ENCODE measurements at regions not wholly inside any gene's neighbourhood (a gene's known extent, or its start where the extent isn't known, plus 50 kb on each side); places are given as distances from the start of the nearest gene placed in this dataset.
"Not testable (repeated sequence)": the region's sequence is repeated elsewhere in the genome, so short reads cannot be mapped to it uniquely, and the experiment has no call there.

DNA sequence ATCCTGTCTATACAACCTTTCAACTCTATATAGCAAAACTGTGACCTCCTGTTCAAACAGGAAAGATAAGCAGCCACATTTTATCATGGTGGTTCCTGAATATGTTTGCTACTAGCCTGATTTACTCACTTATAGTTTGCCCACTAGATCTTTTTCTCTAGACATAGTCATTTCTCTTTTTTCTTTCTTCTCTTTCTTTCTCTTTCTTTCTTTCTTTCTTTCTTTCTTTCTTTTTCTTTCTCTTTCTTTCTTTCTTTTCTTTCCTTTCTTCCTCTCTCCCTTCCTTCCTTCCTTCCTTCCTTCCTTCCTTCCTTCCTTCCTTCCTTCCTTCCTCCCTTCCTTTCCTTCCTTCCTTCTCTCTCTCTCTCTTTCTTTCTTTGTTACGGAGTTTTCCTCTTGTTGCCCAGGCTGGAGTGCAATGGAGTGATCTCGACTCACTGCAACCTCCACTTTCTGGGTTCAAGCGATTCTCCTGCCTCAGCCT lies 142.0 kb upstream of the TBL1XR1 start:
- DNase-seq = not testable (repeated sequence)

DNA sequence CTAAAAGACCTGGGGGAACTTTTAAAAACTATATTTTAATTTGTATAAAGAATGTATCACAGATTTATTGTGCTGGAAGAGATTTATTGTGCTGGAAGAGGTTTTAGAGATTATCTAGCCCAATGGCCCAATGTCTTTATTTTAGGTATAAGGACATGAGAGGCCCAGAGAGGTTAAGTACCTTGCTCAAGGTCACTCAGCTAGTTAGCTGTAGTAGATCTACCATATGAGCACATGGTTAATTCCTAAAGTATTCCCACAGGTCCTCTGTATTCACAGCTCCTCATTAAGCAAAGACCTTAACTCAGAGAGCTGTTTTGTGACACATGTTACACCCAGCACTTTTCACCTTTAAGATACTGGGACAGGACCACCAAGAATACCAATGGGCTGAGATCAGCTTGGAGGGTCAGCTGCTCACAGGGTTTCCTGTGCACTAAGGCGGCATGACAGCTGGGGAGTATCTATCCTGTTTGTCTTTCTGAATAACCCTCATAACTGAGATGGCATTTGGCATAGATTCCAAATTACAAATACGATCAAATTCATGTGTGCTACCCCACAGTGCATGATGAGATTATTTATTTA lies 143.1 kb upstream of the TBL1XR1 start:
- no peak for DNase-seq

DNA sequence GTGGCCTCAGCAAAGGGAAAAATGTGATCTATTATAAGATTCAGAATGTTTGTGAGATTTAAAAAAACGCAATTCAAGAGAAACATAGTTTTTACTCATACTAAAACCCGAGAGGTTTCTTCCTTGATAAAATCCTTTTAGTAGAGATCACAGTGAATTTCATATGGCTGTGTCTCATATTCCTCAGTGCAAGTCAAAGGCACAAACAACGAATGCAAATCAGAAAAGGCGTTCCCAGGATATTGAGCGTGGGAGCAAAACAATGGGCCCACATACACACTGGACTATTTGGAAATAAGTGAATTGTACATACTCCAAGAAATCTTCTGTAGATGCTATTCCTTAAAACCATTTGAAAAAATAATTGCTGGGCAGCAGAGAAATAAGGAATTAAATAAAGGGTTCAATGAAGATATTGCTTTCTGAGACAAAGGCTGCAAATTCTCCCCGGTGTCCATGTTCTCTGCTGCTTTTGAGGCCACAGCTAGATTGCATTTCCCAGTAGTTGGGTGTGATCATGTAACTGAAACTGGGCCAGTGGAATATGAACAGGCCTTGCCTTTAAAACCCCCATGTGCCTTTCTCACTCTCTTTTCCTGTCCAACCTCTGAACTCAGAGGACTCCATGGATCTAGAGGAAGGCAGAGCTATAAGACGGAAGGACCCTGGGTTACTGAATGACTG lies 144.6 kb upstream of the TBL1XR1 start:
- no peak for DNase-seq

DNA sequence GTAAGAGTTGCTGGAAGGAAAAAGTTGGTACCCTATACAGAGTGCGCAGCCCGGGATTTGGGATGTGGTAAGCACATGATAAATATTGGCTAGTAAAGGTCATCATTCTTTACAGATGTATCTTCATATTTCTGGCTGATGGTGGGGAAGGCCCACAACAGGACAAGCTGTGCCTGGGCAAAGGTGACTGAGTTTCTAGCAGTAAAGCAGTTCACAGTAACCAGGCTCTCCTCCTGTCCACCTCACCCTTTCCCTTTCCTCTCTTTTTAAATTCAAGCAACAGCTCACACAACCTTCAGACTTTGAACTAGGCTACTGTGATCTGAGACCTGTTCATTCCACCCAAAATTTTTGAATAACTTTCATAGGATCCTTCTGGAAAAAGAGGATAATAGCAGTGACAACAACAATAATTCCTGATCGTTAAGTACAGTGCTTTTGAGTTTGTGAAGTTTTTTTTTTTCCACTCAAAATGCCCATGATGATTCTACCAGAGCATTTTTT lies 145.9 kb upstream of the TBL1XR1 start:
- DNase-seq = no peak

DNA sequence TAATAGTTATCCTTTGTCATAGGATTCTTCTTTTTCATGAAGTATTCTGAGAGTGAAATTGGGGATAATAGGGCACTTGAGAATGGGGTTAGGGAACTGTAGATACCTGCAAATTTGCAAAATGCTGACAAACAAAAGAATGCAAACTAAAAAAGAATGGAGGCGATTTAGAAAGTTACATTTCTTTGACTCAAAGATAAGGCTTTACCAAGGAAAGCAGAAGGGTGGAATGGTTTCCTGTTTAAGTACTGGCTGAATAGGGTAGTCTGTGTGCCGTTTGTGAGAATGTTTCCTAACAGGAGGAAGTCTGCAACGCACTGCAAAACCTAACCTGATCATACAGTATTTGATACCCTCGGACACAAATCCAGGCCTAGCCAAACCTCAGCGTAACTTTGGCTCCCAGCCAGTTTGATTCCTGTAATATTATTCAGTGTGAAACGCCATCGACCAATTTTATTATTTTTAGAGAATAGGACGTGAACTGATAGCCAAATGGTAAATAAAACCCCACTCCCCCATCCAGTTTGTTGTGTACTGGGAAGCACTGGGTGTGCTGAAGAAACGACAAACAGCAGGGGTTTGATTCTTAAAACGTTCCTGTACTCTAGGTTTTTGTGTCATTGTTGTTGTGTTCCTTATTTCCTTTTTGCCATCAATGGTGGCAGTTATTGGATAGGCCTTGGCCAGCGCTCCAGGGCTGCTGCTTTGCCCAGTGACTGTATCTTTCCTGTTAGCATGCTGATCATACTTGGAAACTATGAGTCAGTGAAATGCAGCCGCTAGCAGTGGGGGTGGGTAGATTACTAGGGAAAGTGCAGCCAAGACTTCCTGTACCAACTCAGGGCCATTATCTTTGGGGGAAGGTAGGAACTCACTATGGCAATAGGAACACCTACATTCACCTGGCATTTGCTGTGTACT lies 148.0 kb upstream of the TBL1XR1 start:
- DNase-seq = no peak

DNA sequence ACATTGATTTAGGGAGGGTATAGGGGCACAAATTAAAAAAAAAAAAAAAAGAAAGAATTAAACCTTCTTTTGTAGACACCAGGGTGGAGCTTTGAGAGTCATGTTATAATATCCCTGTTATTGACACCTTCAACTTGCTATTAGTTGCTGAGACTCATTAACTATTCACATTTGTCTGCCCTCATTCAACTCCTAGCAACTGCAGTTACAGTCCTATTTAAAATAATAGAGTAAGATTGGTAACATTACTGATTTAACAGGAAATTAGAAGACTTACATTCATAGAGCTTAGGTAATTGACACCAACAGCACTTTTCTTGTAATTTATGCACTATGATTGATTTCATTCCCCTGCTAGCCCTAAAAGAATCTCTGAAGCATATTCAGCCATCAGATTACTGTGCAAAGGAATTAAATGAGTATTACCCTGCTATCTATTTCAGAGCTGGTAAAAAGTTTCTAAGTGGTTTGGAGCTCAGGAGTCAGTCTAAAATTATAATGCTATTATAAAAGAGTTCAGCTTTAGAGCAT lies 148.8 kb upstream of the TBL1XR1 start:
- DNase-seq = no peak

DNA sequence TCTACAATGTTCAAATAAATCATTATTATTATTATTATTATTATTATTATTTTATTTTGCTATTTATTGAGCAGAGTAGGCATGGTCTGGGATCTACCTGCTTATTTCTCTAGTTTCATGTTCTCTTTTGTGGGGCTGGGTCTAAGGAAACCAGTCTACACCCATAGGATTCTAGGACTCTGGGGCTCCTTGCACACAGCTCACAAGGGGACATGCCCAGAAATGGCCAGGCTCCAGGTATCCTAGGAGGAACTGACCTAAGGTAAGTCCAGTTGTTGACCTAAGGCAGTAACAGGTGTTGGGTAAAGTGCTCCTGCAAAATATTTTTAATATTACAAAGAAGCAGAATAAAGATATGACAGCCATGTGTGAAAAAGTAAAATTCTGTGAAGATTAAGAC lies 149.6 kb upstream of the TBL1XR1 start:
- DNase-seq = no peak

DNA sequence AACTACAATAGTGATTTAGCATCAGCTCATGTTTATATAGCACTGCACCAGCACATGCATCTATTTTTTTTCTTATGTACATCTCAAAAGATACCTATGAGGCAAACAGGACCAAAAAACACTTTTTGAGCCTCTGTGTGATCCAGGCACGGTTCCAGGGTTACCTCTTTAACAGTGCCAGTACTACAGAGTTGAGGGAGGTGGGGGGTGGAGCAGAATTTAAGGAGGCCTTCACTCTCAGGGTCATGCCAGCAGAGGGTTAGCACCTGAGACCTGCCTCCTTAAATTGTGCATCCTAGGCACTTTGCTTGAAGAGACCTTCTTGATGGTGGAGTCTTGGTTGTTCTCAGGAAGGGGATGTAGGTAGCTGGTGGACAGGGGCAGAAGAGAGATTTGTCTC lies 150.3 kb upstream of the TBL1XR1 start:
- DNase-seq = no peak

DNA sequence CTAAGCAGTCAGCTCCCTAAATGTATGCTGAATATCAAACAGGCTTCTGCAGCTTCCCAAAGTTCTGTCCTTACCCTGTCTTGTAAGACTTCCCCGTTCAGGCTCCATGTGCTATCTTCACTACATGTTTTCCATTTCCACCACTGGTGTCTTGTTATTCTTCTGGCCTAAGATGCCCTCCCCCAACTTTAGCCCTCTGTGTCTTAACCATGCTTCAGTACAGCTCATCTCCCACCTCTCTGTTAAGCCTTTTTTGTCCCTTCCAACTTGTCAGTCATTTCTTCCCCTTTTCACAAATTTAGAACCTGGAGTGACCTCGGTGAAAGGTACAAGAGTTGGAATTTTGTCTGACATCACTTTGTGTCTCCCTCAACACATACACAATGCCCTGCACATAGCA lies 151.7 kb upstream of the TBL1XR1 start:
- DNase-seq = no peak

DNA sequence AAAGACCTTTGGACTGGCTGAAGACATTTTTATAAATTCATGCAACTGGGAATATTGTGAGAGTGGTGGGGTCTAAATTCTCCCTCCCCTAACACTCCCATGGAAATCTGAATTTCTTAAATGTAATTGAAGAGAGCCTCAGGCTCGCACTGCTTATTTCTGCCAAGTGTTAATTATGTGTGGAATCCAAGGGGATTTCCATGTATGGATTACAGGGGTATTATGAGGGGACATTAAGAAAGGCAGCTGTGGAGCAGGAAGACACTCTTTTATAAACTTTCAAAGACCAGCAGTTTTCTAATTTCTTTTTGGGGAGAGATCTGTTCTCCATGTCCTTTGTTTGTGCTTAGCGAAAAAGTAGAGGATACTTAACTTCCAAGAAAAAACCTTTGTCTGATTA lies 152.1 kb upstream of the TBL1XR1 start:
- no peak for DNase-seq

DNA sequence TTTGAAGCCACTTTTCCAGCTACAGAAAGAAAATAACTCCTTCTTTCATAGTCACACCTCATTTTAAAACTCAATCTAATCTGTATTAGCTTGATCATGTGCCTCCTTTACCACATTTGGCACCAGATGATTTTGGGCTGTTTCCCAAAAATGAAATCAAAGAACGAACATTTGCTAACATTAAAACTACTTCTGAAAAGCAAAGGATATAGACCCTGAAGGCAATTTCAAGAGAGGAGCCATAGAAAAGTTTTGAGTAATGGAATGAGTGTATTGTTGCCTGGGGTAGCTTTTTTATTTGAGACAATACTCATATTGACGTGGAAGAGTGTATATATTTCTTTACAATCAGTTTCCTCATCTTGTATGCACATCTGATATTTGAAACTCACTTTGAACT lies 152.8 kb upstream of the TBL1XR1 start:
- DNase-seq = no peak

DNA sequence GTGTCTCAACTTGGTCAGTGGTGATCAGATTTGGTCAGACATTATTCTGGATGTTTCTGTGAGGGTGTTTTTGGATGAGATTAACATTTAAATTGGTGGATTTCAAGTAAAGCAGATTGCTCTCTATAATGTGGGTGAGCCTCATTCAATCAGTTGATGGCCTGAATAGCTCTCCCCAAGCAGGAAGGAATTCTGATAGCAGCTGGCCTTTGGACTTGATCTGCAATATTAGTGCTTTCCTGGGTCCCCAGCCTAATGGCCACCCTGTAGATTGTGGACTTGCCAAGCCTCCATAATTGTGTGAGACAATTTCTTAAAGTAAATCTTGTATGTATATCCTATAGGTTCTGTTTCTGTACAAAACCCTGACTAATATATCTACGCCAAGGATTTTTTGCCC lies 153.9 kb upstream of the TBL1XR1 start:
- no peak for DNase-seq

DNA sequence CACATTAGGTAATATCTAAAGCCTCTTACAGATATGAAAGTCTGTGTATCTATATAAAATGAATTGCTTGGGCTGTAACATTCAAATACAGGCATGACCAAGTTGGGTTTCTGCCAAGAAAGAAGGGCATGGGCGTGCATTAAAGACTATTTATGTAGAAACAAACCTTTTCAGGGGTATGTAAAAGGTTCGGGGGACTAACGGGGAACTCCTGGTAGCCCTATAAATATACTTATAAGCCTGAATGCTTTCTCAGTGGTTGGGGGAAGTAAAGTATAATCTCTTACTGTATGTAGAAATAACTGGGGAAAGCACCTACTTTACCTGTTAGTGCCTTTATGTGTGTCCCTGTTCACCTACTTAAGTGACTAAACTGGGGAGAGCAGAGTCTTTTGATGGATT lies 154.5 kb upstream of the TBL1XR1 start:
- DNase-seq = no peak

DNA sequence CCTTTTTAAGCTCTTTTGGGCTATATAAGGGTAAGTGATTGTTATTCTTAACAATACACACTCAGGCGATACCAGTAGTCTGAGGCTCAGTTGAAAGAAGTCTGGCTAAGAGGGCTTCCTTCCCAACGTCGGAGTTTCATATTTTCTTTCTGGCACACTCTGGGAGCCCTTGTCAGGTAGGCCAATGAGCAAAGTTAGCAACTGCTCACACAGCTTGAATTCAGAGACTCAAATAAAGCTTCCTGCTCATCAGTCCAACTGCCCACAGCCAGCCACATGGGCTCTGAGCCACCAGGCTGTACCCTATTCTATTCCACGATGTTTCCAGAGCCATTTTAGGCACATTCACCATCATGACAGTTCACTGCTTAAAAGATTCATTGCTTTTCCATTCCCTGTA lies 155.1 kb upstream of the TBL1XR1 start:
- no peak for DNase-seq

DNA sequence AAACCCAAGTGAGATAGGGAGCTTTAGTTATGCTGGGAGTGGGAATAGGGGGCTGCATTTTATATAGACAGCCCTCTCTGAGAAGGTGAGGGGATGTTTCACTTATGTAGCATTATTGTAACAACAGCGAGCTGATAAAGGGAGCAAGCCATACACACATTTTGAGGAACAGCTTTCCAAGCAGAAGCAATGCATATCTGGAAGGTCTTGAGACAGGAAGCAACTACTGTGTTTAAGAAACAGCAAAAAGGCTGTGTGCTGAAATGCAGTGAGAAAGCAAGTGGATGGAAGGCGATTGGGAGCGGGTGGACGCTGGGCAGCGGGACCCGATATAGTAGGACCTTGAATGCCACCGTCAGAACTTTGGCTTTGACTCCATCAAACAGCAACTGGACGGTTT lies 155.9 kb upstream of the TBL1XR1 start:
- DNase-seq = no peak

DNA sequence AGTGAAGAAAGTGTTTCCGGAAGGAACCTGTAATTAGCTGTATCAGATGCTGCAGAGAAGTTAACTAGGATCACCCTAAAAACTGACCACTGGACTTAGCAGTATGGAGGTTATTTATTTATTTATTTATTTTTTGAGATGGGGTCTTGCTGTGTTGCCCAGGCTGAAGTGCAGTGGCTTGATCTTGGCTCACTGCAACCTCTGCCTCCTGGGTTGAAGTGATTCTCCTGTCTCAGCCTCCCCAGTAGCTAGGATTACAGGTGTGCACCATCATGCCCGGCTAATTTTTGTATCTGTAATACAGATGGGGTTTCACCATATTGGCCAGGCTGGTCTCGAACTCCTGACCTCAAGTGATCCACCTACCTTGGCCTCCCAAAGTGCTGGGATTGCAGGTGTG lies 156.6 kb upstream of the TBL1XR1 start:
- not testable (repeated sequence) for DNase-seq

DNA sequence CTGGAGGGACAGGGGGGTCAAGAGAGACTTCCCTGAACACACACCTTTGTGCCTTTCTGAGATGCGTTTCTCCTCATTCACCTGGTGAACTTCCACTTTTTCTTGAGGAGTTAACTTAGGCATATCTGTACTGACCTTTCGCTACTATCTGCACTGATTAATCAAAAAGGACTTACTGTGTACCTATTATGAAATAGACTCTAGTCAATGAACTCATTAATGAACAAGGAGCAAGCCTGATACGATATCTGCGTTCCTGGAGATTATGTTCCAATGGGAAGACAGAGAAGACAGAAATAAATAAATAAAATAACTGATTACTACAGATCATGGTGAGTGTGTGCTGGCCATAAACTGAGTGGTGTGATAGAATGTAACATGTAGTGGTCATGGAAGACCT lies 157.2 kb upstream of the TBL1XR1 start:
- DNase-seq = no peak

DNA sequence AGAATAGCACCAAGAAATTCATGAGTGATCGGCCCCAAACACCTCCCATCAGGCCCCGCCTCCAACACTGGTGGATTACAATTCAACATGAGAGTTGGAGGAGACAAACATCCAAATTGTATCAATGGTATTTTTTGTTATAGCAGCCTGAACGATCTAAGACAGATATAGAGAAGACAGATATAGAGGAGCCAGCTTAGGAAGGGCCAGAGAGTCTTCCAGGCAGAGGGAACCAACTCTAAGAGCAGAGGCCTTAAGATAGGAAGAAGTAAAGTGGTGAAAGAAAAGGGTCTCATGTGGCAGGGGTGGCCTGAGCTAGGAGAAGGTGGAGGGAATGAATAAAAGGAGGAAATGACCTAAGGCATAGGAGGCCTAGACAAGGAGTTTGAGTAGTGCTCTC lies 158.8 kb upstream of the TBL1XR1 start:
- no peak for DNase-seq

DNA sequence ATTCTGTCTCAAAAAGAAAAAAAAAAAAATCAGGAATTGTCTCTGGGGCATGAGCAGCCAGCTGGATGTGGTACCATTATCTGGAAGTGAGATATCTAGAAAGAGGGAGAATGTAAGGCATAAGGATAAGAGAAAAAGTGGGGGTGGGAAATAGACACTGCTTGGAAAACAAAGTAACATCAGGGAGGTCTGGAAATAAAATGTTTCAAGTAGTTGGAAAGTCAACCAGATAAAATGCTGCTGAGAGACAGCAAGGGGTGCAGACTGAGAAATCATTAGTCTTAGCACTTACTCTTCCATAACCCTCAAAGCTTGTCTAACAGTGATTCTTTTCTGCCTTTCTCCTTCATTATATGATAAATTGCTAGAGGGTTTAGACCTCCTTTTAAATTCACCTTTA lies 159.7 kb upstream of the TBL1XR1 start:
- no peak for DNase-seq

DNA sequence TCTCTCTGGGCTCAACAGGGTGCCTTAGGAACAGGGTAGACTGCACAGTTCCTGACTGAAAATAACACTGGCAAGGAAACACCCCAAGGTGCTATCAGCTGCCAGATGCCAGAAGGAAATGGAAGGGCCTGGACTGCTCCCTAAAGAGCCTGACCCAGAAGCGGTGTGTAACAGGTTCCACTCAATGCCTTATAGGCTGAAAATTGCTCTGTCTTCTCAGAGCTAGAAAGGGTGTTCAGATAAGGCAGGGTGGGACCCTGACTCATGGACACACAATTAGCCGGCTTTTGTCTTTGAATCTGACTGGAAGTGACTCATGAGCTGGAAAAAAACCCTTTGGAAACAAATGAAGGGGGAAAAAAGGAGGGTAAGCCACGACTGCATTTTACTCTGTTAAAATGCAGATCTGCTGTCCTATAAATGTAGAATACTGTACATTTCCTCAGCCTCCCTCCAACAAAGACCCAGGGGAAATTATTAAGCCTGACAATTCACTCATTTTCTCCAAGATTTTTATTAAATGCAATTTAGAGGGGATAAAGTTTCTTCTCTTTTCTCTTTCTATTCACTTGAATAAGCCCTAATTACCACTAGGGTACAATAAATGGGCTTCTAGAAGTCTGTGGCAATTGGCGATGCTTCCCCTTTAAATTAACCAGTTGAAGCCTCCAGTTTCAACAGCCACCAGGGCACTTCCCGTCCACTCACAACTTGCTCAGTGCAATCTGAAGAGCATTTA lies 160.2 kb upstream of the TBL1XR1 start:
- DNase-seq = no peak

DNA sequence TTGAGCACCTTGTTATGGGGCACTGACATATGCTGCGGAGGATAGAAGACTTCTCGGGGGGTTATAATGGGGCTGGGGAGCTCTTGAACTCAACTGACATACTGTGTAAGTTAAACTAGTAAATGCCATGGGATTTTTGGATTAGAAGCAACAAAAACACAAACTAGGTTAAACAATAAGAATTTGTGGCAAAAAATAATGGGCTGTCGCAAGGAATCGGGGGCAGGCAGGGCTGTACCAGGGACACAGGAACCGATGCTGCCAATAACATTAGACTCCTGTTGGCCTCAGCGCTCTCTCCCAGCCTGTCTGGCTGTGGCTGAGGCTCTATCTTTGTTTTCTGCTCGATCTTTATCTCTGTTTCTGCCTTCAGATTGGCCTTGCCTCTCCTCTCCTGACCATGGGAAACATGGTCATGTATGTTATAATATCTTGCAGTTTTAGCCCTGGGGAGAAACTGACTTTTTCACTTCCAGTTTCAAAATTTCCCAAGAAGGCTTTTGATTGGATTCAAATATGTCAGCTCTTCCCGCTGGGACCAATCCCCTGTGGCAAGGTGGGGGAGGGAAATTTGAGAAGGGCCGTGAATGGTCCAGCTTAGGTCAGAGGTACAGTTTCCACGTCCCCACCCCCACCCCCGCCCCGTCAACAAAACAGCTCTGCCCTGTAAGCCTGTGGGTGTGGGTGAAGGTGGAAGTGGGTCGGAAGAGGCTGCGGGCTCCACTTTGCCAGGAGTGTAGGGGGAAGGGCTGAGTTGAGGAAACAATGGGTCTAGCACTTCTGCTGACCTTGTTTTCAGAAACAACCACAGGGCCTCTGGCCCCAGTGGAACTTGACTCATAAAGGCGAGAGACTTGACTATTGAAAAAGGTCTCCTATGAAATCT lies 161.1 kb upstream of the TBL1XR1 start:
- peak; percentile 24 for DNase-seq
